HuH-7 (cell line): ENCODE measurements at regions not wholly inside any gene's neighbourhood (a gene's known extent, or its start where the extent isn't known, plus 50 kb on each side); places are given as distances from the start of the nearest gene placed in this dataset.

ENCODE experiments used
- DNase-seq: peaks from one replicate; pipeline ENCODE4 v3.0.0; 2011; ENCODE audit warnings: low spot score

DNA sequence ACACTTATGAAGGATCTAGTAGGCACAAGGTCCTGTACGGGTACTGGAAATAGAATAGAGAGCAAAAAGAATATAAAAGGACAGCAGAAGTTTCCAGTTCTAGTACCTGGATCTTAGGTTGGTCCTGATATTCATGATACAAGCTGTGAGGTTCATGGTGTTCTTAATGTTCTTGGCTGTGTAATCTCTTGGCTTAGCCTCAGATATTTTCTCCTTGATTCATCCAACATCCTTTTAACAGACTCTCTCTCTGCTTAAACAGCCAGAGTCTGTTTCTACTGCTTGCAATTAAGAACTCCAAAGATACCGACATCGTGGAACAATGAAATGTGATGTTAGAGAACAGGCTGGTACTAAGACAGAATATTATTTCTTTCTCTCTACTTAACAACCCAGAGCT, 49.9 kb downstream of the CNTN3 start:
- DNase-seq: no peak

DNA sequence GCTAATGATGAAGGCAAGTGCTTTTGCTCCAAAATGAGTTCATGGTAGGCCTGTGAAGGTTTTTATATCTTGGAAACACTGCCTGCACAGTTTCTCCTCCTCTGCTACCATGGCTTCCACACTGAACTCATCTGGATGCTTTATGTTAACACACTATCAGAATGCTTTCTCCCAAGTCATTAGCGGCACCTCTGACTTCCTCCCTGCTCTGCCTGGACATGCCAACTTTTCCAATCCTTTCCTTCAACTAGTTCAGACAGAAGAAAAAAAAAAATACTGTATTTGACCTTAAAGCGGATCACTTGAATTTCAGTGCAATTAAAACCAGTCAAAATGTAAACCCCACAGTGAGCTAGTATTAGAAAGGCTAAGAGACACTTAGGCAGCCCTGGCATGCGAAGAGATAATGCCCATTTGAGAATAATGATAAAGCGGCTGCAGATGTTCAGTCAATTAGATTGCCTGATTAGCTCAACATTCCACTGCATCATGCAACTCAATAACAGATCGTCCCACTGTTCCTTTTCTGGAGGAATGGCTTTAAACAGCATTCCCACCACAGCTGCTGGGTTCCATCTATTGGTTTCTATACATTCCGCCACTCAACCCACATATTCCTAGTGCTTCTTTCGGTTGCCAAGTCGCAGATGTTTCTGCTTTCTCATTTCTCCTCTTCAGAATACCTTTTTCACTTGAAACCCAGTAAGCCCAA, 51.7 kb downstream of the CNTN3 start:
- DNase-seq: no peak

DNA sequence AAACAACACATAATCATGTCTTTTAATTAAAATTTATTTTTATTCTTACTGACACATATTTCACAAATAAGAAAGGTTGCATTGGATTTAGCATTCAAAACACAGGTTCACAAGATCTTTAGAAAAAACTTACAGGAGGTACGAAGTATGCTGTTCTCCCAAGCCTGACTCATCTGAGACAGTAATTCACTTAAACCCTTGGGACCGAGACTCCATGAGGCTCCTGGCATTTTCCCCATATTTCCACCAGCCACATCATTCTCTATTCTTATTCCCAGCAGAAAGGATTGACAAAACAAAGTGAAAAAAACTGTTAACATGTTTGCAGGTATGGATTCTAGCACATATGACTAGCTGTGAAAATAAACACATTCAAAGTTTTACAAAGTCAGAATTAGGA, 52.6 kb downstream of the CNTN3 start:
- no peak for DNase-seq

DNA sequence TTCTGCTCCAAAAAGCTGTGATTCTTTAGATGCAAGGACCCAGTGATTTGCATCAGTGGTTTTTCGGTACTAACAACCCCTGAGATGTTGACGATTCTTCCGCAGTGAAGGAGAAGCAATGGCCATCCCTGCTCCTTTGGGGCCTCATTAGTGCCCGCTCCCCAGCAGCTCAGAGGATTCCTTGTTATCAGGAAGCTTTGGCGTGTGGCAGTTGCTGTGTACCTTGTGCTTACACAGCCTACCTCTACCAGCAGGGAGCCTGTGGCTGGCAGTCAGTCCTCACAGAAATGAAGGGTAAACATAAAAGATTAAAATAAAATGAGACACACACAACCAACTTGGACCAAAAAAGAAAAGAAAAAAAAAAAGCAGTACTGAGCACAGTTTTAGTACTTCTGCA, 55.2 kb downstream of the CNTN3 start:
- no peak for DNase-seq

DNA sequence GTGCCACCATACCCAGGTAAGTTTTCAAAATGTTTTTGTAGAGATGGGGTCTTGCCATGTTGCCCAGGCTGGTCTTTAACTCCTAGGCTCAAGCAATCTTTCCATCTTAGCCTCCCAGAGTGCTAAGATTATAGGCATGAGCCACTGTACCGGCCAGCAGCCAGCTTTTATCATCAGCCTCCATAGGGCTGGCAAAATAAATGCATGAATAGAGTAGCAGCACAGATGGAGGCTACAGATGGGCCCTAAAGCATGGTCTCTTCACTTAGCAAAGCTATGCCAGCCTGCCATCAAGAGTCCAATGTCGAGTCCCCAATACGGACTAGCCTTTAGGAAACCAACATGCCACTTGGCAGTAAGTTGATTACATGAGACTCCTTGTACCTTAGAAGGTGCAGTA, 63.8 kb downstream of the CNTN3 start:
- no peak for DNase-seq

DNA sequence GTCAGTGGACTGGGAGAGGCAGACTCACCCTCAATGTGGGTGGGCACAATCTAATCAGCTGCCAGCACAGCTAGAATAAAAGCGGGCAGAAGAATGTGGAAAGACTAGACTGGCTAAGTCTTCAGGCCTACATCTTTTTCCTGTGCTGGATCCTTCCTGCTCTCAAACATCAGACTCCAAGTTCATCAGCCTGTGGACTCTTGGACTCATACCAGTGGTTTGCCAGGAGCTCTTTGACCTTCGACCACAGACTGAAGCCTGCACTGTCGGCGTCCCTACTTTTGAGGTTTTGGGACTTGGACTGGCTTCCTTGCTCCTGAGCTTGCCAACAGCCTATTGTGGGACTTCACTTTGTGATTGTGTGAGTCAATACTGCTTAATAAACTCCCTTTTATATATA, 68.0 kb downstream of the CNTN3 start:
- DNase-seq: no peak

DNA sequence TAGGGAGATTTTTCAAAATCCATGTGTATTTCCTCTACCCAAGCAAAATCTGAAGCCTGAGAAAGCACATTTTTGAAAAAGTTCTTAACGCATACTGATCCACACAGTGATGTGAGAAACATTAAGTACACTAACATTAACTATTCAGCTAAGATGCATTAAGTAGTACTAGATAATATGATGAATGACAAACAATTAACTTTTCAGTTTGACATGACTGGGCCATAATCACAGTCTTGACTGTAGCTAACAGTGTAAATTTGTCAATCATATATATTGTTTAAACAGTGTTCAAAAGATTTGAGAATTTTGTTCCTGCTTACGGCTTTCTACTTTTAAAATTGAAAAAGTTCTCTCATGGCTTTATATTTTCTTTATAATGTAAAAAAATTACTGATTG, 72.0 kb downstream of the CNTN3 start:
- no peak for DNase-seq

DNA sequence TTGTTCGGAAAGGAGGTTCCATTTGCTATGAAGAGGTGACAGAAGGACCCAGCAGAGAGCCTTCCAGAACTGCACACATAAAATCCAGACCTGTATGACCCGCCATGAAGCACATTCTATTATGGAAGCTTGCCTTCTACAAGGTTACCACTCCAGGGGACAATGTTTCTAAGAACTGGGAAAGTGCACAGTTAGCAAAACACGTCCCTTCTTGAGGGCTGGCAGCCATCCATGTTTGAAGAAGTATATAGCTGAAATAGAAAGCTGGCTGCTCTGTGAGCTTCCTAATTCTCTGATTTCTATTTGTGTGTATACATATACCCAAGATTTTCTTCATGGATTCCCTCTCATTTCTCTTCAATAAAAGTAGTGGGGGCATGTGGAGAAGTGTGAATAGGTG, 74.6 kb downstream of the CNTN3 start:
- DNase-seq: no peak

DNA sequence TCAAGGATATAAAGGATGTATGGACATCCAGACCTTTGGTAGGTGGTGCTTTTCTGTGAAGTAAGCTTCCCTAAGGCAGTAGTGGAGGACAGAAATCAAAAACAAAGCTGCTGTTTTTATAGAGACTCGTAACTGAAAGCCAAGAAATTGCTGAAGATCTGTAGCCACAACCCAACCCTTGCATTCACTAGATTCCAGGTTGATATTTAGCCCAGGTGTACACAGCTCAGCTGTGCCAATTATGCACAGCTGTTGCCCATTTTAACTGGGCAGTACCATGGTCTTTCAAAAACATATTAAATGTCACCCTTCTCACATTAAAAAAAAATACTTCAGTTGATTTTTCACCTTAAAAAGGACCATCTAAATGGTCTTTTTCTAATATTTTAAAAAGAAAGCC, 75.8 kb downstream of the CNTN3 start:
- no peak for DNase-seq

DNA sequence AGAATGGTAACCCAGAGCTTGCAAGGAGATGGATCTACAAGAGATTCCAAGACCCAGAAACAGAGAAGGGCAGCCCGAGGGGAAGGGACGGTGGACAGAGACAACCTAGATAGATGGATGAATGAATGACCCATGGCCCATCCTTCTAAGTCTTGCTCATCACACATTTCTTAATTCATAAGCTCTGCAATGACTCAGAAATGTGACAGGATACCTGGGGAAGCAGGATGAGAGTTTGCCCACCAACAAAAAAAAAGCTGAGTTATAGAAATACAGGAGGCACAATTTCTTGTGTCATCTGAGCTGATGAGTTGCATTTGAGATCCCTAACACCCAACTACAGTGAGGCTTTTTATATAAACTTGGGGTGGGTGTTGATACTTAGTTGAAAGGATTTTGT, 76.6 kb downstream of the CNTN3 start:
- DNase-seq: no peak

DNA sequence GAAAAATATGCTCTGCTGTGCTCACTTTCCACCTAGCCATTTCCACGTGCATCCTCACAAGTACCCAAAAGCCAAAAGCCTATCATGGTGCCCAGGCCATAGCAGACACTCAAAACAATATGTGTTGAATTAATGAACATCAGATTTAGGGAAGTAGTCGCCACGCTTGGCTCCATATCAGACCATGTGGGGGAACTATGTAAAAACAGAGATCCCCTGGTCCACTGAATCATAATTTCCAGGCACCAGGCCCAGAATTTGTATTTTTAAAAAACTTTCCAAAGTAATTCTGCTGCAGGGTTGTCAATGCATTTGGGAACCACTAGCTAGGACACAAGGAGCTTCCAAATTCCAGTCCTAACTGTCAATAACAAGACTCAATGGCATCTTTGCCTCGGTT, 77.3 kb downstream of the CNTN3 start:
- no peak for DNase-seq

DNA sequence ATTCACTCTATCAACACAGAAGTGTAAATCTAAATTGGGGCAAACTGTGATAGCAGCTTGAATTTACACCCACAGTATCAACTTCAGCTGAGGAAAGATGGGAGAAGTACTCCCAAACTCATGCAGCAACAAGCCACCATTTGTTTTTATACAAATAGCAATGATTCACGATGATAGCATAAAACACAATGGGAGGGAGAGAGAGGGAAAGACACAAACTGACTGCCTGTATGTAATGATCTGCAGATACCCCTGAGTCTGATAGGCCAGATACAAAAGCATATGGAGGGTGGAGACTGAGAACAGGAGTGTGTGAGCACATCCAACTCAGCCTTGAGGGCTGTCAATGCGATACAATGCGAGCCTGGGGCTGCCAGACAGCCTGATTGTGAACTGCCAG, 79.2 kb downstream of the CNTN3 start:
- DNase-seq: no peak

DNA sequence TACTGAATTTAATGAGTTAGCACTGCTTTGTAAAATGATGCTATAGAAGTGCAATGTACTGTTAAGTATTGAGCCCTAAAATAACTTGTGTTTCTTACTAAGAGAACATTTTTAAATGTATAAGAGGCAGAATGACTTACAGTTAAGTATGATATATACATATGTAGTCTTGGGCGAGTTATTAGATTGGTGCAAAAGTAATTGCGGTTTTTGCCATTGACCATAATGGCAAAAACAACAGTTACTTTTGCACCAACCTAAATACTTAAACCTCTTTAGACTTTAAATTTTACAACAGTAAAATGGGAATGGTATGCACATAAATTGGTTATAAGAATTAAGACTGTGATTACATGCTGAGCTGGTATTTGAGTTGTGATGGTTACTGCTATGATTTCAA, 79.8 kb downstream of the CNTN3 start:
- DNase-seq: no peak

DNA sequence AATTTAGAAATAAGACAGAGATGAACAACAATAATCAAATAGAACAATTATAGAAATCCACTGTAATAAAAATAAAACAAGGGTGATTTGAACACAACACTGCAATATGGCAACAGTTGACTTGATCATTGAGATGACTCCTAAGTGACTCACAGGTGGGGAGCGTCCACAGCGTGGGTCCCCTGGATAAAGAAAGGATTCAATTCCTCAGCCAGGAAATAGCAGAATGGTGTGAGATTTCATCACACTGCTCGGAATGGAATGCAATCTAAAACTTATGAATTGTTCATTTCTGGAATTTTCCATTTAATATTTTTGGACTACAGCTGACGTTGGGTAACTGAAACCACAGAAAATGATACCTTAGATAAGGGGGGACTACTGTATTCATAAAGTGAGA, 82.0 kb downstream of the CNTN3 start:
- DNase-seq: no peak

DNA sequence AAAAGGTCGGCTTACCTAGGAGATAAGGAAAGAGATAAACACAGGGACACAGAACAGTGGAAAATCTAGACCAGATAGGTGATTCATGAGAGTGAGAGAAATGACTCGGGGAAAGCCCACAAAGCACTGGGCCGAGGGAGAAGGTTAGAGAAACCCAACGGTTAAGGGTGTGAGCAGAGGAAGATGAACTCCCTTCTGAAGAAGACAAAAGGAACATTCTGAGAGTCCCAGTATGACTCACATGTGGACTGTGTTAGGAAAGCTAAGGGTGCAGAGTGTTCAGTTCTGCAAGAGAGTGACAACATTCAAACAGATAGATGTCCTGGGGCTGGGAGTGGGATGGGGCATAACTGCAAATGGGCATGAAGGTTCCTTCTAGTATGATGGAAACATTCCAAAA, 83.0 kb downstream of the CNTN3 start:
- DNase-seq: no peak

DNA sequence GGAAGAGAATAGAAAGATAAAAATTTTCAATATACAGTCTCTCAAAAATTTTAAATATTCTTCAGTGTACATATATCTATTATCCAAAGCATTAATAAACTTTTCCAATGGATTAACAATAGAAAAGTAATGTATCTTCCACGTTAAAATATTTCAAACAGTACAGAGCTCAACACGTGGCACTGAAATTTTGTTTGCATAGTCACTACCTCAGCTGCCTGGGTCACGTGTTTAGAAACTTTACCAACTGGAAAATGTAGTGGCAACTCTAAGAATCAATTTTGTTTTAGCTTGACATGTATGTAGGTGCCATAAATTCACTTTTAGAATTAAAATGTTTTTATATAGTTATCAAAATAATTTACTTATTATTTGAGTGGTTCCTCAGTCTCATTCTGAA, 85.3 kb downstream of the CNTN3 start:
- no peak for DNase-seq

DNA sequence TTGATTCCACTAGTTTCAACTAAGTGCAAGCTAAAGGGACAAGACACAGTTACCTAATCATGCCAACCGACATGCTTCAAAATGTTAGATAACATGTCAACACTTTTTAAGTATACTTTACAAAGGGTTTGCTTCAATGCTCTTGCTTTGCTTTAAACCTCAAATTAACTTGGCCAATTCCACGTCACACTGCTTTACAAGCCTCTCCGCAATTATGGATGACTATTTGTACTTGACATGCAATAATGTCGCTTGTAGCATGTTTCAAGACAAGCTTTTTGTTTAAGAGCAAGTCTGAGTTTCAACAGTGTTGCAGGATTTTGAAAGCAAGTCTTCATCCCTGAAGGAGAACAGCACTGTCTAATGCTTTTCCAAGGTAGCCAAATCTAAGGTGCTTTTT, 86.9 kb downstream of the CNTN3 start:
- DNase-seq: no peak

DNA sequence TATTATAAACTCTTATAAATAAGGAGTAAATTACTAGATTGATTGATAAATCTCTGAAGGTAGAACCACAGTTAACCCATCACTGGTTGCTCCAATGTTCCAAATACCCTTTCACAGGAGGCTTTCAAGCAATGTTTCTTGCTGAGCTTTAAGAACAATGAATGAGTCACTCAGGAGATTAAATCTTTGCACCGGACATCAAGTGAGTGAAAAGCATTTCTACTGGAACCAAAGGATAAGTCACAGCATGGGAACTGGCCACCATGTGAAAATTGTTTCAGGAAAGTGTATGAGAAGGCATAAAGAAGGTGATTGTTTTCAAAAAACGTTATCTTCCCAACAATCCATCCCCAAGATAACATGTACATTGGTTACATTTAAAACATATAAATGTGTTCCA, 90.6 kb downstream of the CNTN3 start:
- no peak for DNase-seq

DNA sequence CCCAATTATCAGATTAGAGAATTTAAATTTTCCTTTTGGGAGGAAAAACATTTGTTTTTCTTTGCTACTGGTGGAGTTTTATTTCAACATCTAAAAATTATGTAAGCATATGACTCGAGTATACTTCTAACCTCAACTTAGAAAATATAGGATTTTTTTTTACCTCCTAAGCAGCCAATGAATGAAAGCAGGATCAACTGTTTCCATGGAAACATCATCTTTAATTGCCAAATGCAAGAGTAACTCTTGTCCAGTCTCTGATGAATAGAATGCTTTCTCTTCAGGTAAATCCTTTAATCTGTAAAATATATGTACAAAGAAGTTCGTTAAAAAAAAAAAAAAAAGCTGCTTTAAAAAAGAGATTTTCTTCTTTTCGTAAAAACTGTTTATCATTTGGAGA, 93.6 kb downstream of the CNTN3 start:
- DNase-seq: no peak

DNA sequence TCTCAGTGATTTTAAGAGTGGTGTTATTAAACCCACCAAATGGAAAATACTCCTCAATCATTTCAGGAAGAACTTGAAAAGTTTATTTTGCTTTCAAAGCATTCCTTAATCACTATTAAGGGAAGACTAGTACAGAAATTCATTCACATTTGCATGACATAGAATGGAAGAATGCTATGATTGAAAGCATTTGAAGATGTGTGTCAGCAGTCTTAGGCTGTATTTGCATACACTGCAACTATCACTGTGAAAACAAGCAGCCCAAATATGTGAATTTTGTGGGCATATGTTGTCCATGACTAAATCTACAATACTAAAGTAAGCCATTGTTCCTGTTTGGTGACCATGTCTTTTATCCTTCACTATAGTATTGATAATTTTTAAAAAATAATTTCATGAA, 95.8 kb downstream of the CNTN3 start:
- DNase-seq: no peak

DNA sequence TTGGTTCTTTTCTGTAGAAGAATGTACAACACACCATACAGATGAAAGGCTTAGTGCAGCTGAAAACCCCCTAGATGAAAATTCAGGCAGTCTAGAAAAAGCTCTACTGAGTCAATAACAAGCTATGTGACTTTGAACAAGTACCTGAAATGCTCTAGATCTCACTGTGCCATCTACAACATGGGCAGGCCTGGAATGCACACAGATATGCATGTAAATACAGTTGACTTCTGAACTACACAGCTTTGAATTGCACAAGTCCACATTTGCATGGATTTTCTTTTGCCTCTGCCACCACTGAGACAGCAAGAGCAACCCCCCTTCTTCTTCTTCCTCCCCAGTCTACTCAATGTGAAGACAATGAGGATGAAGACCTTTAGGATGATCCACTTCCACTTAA, 98.4 kb downstream of the CNTN3 start:
- DNase-seq: no peak

DNA sequence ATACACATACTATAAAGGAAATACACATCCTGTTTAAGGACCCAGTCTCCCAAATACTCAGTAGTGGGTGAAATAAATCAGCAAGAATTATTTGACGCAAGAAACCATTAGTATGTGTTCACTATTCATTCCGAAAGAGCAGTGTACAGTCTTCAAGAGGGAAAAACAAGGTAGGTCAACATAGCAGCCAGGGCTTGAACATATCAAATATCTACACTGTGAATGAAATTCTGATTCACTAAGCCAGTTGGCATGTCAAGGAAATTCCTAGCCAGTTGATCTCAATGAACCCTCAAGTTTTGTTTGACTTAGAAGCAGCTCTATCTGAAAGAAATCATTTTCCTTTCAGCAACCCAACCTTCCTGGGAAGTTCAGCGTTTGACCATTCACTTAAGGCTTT, 99.0 kb downstream of the CNTN3 start:
- no peak for DNase-seq

DNA sequence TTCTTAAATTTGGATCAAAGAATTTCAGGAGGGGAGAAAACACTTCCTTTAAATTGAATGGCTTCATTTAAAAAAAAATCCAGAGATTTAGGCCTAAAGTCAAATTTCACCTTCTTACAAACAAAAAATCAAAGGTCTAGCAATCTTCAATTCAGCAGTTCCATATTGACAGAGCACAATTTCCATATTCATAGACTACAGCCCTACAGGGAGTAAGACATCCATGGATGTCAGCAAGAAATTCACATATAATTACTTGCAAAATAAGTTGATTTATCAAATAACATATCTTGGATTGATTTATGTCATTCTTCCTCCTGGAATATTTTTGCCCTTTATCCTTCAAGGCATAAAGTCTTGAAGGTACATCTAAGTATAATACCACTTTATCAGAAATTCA, 103.4 kb downstream of the CNTN3 start:
- DNase-seq: no peak

DNA sequence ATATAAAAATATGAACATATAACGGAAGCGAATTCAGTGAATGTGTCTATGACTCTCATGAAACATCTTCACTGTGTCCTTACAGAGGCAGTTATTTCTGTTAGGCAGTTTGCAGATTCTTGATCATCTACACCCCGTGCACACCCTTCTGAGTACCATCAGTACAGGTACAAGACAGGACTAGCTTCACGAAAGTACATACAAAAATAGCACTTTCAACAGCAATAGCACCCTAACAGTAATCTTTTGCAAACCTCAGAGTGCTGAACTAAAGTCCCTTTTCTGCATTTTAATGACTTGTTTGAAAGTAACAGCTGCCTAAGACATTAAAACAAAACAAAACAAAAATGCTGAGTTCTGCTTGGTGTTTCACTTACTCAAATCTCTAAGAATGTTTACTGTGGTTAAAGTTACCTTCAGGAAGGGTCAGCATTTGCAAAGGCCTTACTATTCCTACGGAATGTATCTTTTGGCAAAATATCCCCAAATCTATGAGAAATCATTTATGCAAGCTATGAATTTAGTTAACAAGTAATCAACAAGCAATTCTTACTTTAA, 104.1 kb downstream of the CNTN3 start:
- no peak for DNase-seq

DNA sequence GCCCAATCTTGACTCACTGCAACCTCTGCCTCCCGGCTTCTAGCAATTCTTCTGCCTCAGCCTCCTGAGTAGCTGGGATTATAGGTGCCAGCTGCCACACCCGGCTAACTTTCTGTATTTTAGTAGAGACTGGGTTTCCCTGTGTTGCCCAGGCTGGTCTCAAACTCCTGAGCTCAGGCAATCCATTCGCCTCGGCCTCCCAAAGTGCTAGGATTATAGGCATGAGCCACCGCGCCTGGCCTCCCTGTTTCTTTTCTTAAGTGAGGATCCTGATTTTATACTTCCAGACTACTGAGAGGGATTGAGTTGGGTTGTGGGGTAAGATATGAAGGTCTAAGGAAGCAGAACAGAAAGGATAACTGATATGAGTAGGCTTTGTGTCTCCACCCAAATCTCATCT, 106.8 kb downstream of the CNTN3 start:
- DNase-seq: no peak
